ENCODE measurements at regions not wholly inside any gene's neighbourhood (a gene's known extent, or its start where the extent isn't known, plus 50 kb on each side); places are given as distances from the start of the nearest gene placed in this dataset.

GRCh38 chr10:29878492-29878891 lies 180.9 kb downstream of the JCAD start:
- H3K36me3 ChIP-seq (ENCODE audit: control insufficient read depth in 2 of 3, insufficient read depth in 3 of 3, low read length in 3 of 3) = no peaks in the 10 kb centered on the region
- CTCF ChIA-PET = interaction anchor here (0.5 kb wide), 1 partner anchor 211 kb away, joined by 3 read pairs; no protein-coding TSS in a partner anchor

GRCh38 chr10:29877793-29878491 lies 181.4 kb downstream of the JCAD start:
- intact Hi-C loops (cut with micrococcal nuclease) = no loop called here

More at GRCh38 chr10:29878492-29878891, 180.9 kb downstream of the JCAD start:
- POLR2A ChIA-PET = no interaction called here
- Histone ChIP-seq H3K4me3 (ENCODE audit: low read length) (no peak overlapping the region), H3K27me3 (ENCODE audit: control insufficient read depth in 2 of 2, insufficient read depth in 2 of 2, low read length in 2 of 2) (no peaks in the 10 kb centered on the region), H3K4me1 (ENCODE audit: control insufficient read depth in 2 of 2, insufficient read depth in 2 of 2, low read length in 2 of 2) (no peaks in the 10 kb centered on the region), H3K27ac (ENCODE audit: low read depth, low read length) (no peak overlapping the region), H3K9me3 (ENCODE audit: control insufficient read depth in 2 of 3, low read length in 3 of 3) (no peaks in the 10 kb centered on the region)
- peaks cover 5 to 36% (median 33%) of the 10 kb centered on the region in 5 donors for H3K27me3 Mint-ChIP-seq
- no peaks in the 10 kb centered on the region for H3K4me1 Mint-ChIP-seq
- no peak overlapping the region for H3K27ac Mint-ChIP-seq
- no peaks in the 10 kb centered on the region for H3K36me3 Mint-ChIP-seq
- no peak for ATAC-seq
- intact Hi-C loops (cut with micrococcal nuclease) = no loop called here
- no peaks in the 10 kb centered on the region for H3K9me3 Mint-ChIP-seq
- no peak overlapping the region for H3K4me3 Mint-ChIP-seq
- DNase-seq = no peak

GRCh38 chr10:29876008-29876555 lies 183.3 kb downstream of the JCAD start:
- no peaks in the 10 kb centered on the region for H3K36me3 ChIP-seq (ENCODE audit: control insufficient read depth in 2 of 3, insufficient read depth in 3 of 3, low read length in 3 of 3)

More at GRCh38 chr10:29877793-29878491, 181.4 kb downstream of the JCAD start:
- Histone ChIP-seq H3K4me1 (ENCODE audit: control insufficient read depth in 2 of 2, insufficient read depth in 2 of 2, low read length in 2 of 2) (no peaks in the 10 kb centered on the region), H3K9me3 (ENCODE audit: control insufficient read depth in 2 of 3, low read length in 3 of 3) (no peaks in the 10 kb centered on the region), H3K36me3 (ENCODE audit: control insufficient read depth in 2 of 3, insufficient read depth in 3 of 3, low read length in 3 of 3) (no peaks in the 10 kb centered on the region), H3K27me3 (ENCODE audit: control insufficient read depth in 2 of 2, insufficient read depth in 2 of 2, low read length in 2 of 2) (no peaks in the 10 kb centered on the region), H3K27ac (ENCODE audit: low read depth, low read length) (no peak overlapping the region), H3K4me3 (ENCODE audit: low read length) (no peak overlapping the region)
- Mint-ChIP-seq H3K9me3 (no peaks in the 10 kb centered on the region), H3K4me3 (no peak overlapping the region), H3K27ac (no peak overlapping the region), H3K27me3 (peaks cover 4 to 36% (median 33%) of the 10 kb centered on the region in 5 donors), H3K4me1 (no peaks in the 10 kb centered on the region), H3K36me3 (no peaks in the 10 kb centered on the region)
- CTCF ChIA-PET = no interaction called here
- POLR2A ChIA-PET = no interaction called here
- ATAC-seq (no peak), DNase-seq (no peak)

GRCh38 chr10:29874606-29875269 lies 184.6 kb downstream of the JCAD start:
- no peak overlapping the region for H3K4me3 Mint-ChIP-seq
- Histone ChIP-seq H3K27ac (ENCODE audit: low read depth, low read length) (no peak overlapping the region), H3K36me3 (ENCODE audit: control insufficient read depth in 2 of 3, insufficient read depth in 3 of 3, low read length in 3 of 3) (no peaks in the 10 kb centered on the region), H3K9me3 (ENCODE audit: control insufficient read depth in 2 of 3, low read length in 3 of 3) (no peaks in the 10 kb centered on the region), H3K4me1 (ENCODE audit: control insufficient read depth in 2 of 2, insufficient read depth in 2 of 2, low read length in 2 of 2) (no peaks in the 10 kb centered on the region), H3K27me3 (ENCODE audit: control insufficient read depth in 2 of 2, insufficient read depth in 2 of 2, low read length in 2 of 2) (no peaks in the 10 kb centered on the region), H3K4me3 (ENCODE audit: low read length) (no peak overlapping the region)
- ATAC-seq (no peak), DNase-seq (no peak)
- ChIA-PET POLR2A (no interaction called here), CTCF (no interaction called here)
- intact Hi-C loops (cut with micrococcal nuclease) = no loop called here
- H3K36me3 Mint-ChIP-seq = no peaks in the 10 kb centered on the region
- peaks cover 4 to 33% (median 27%) of the 10 kb centered on the region in 5 donors for H3K27me3 Mint-ChIP-seq
- H3K9me3 Mint-ChIP-seq = peaks cover 0 to 9% (median 0%) of the 10 kb centered on the region in 11 donors
- H3K27ac Mint-ChIP-seq = no peak overlapping the region
- H3K4me1 Mint-ChIP-seq = no peaks in the 10 kb centered on the region

More at GRCh38 chr10:29876008-29876555, 183.3 kb downstream of the JCAD start:
- ATAC-seq (no peak), DNase-seq (no peak)
- Histone ChIP-seq H3K4me1 (ENCODE audit: control insufficient read depth in 2 of 2, insufficient read depth in 2 of 2, low read length in 2 of 2) (no peaks in the 10 kb centered on the region), H3K27ac (ENCODE audit: low read depth, low read length) (no peak overlapping the region), H3K9me3 (ENCODE audit: control insufficient read depth in 2 of 3, low read length in 3 of 3) (no peaks in the 10 kb centered on the region), H3K4me3 (ENCODE audit: low read length) (no peak overlapping the region), H3K27me3 (ENCODE audit: control insufficient read depth in 2 of 2, insufficient read depth in 2 of 2, low read length in 2 of 2) (no peaks in the 10 kb centered on the region)
- ChIA-PET POLR2A (no interaction called here), CTCF (no interaction called here)
- Mint-ChIP-seq H3K27ac (no peak overlapping the region), H3K27me3 (peaks cover 4 to 36% (median 33%) of the 10 kb centered on the region in 5 donors), H3K4me3 (no peak overlapping the region), H3K4me1 (no peaks in the 10 kb centered on the region), H3K36me3 (no peaks in the 10 kb centered on the region), H3K9me3 (no peaks in the 10 kb centered on the region)
- intact Hi-C loops (cut with micrococcal nuclease) = no loop called here

- H3K36me3 ChIP-seq (ENCODE audit: control insufficient read depth in 2 of 3, insufficient read depth in 3 of 3, low read length in 3 of 3) = no peaks in the 10 kb centered on the region
- H3K4me3 Mint-ChIP-seq = no peak overlapping the region
- H3K9me3 Mint-ChIP-seq = peaks cover 0 to 9% (median 0%) of the 10 kb centered on the region in 11 donors
- H3K4me3 ChIP-seq (ENCODE audit: low read length) = no peak overlapping the region
- H3K36me3 Mint-ChIP-seq = peaks cover 0 to 3% (median 0%) of the 10 kb centered on the region in 5 donors
- DNase-seq (no peak), ATAC-seq (no peak)
- no peak overlapping the region for H3K27ac ChIP-seq (ENCODE audit: low read depth, low read length)
- ChIA-PET POLR2A (interaction anchor here (0.6 kb wide), 1 partner anchor 1264 kb away, joined by 4 read pairs; no protein-coding TSS in a partner anchor), CTCF (no interaction called here)
- H3K27ac Mint-ChIP-seq = no peak overlapping the region
- no peaks in the 10 kb centered on the region for H3K4me1 ChIP-seq (ENCODE audit: control insufficient read depth in 2 of 2, insufficient read depth in 2 of 2, low read length in 2 of 2)
- no peaks in the 10 kb centered on the region for H3K4me1 Mint-ChIP-seq
- intact Hi-C loops (cut with micrococcal nuclease) = no loop called here
- peaks cover 4 to 31% (median 26%) of the 10 kb centered on the region in 5 donors for H3K27me3 Mint-ChIP-seq
- no peaks in the 10 kb centered on the region for H3K27me3 ChIP-seq (ENCODE audit: control insufficient read depth in 2 of 2, insufficient read depth in 2 of 2, low read length in 2 of 2)
- no peaks in the 10 kb centered on the region for H3K9me3 ChIP-seq (ENCODE audit: control insufficient read depth in 2 of 3, low read length in 3 of 3)
Measured at GRCh38 chr10:29873941-29874484, 185.4 kb downstream of the JCAD start.

GRCh38 chr10:29870522-29871044 lies 188.8 kb downstream of the JCAD start:
- no peak for DNase-seq
- POLR2A ChIA-PET = no interaction called here
- intact Hi-C loops (cut with micrococcal nuclease) = no loop called here
- no peak for ATAC-seq
- H3K4me1 Mint-ChIP-seq = no peaks in the 10 kb centered on the region
- CTCF ChIA-PET = no interaction called here
- Histone ChIP-seq H3K36me3 (ENCODE audit: control insufficient read depth in 2 of 3, insufficient read depth in 3 of 3, low read length in 3 of 3) (no peaks in the 10 kb centered on the region), H3K27ac (ENCODE audit: low read depth, low read length) (no peak overlapping the region), H3K27me3 (ENCODE audit: control insufficient read depth in 2 of 2, insufficient read depth in 2 of 2, low read length in 2 of 2) (no peaks in the 10 kb centered on the region), H3K9me3 (ENCODE audit: control insufficient read depth in 2 of 3, low read length in 3 of 3) (no peaks in the 10 kb centered on the region), H3K4me1 (ENCODE audit: control insufficient read depth in 2 of 2, insufficient read depth in 2 of 2, low read length in 2 of 2) (no peaks in the 10 kb centered on the region), H3K4me3 (ENCODE audit: low read length) (no peak overlapping the region)
- peaks cover 0 to 3% (median 0%) of the 10 kb centered on the region in 5 donors for H3K36me3 Mint-ChIP-seq
- H3K9me3 Mint-ChIP-seq = peaks cover 0 to 9% (median 0%) of the 10 kb centered on the region in 11 donors
- H3K27me3 Mint-ChIP-seq = peaks cover 0 to 2% (median under 1%) of the 10 kb centered on the region in 5 donors
- no peak overlapping the region for H3K27ac Mint-ChIP-seq
- no peak overlapping the region for H3K4me3 Mint-ChIP-seq
